ENCODE measurements at regions not wholly inside any gene's neighbourhood (a gene's known extent, or its start where the extent isn't known, plus 50 kb on each side); places are given as distances from the start of the nearest gene placed in this dataset.

DNA sequence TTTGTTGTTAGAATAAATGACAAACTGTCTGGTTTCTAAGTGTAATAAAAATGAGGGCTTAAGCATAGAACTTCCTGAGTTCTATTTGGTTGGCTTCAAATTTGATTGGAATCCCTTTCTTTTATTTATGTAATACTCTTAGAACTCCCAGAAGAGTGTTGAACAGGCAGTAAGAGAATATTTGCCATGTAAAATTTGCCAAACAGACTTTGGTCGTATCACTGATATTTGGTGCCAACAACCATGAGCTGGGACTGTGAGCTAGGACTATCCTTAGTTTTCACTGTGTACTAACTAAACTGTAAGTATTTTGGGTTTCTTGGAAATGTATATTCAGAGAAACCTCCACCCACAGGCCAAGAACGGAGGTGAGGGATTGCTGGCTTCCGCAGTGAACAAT lies 971.2 kb upstream of the SOX9 start:
- CTCF ChIA-PET: no interaction called here
- no peak for FAIRE-seq
- Histone ChIP-seq H3K27ac (no peak overlapping the region), H3K4me2 (no peak overlapping the region), H3K4me1 (no peaks in the 10 kb centered on the region), H3K9me3 (no peaks in the 10 kb centered on the region; the same call in 2 of the 3 replicates), H3K4me3 (no peak overlapping the region)
- POLR2A ChIA-PET: no interaction called here
- ATAC-seq: no peak
- no peak for DNase-seq (ENCODE audit: low read depth in 1 of 2, low spot score in 1 of 2)
- 54% methylated on average over 3 of the region's 3 CpGs for whole genome bisulfite sequencing (ENCODE audit: missing lambda C conversion rate)
- no peak for TF ChIP-seq RCOR1 (IDR thresholded peaks at IDR 0.05; ENCODE audit: low read depth, low read length)
- TF ChIP-seq, protein P1, sequence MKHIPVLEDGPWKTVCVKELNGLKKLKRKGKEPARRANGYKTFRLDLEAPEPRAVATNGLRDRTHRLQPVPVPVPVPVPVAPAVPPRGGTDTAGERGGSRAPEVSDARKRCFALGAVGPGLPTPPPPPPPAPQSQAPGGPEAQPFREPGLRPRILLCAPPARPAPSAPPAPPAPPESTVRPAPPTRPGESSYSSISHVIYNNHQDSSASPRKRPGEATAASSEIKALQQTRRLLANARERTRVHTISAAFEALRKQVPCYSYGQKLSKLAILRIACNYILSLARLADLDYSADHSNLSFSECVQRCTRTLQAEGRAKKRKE (CRISPR knock-in tag; IDR thresholded peaks at IDR 0.05; ENCODE audit: low read depth): no peak
- no peak for TF ChIP-seq CEBPB (IDR thresholded peaks at IDR 0.05)
- TF ChIP-seq FOSL2 (IDR thresholded peaks at IDR 0.05): no peak
- TF ChIP-seq FOSL2 (CRISPR knock-in tag; IDR thresholded peaks at IDR 0.05): no peak
- no peak for TF ChIP-seq RFX5 (IDR thresholded peaks at IDR 0.05)

DNA sequence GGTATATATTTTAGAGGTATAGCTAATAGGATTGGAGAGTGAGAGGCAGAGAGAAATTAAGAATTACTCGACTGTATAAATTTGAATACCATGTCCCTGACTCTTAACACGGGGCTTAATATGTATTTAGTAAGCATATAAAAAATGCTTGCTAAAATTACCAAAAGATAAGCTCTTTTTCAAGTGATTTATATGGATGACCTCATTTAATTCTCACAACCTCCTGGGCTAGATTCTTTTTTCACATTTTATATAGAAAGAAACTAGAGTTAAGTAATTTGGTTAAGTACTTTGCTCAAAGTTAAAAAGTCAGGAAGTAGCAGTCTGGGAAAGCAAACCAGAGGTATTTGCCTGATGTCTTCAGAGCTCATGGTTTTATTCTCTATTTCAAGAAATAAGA lies 963.5 kb upstream of the SOX9 start:
- Histone ChIP-seq H3K4me3 (no peak overlapping the region), H3K9me3 (no peaks in the 10 kb centered on the region), H3K27ac (no peak overlapping the region), H3K4me2 (no peak overlapping the region), H3K4me1 (no peaks in the 10 kb centered on the region)
- WGBS (ENCODE audit: missing lambda C conversion rate): 4% methylated on average over 2 of the region's 2 CpGs
- TF ChIP-seq CBX8 (IDR thresholded peaks at IDR 0.05) (no peak), MAFK (IDR thresholded peaks at IDR 0.05; ENCODE audit: partially characterized antibody) (no peak), FOSB (CRISPR knock-in tag; IDR thresholded peaks at IDR 0.05) (no peak), POLR2AphosphoS2 (conservative IDR thresholded peaks at IDR 0.05; ENCODE audit: low read length) (no peak), HDAC2 (IDR thresholded peaks at IDR 0.05) (no peak), GATA3 (IDR thresholded peaks at IDR 0.05; ENCODE audit: borderline replicate concordance) (no peak)
- FAIRE-seq (no peak), ATAC-seq (no peak), DNase-seq (ENCODE audit: low read depth in 1 of 2, low spot score in 1 of 2) (no peak)
- ChIA-PET CTCF (interaction anchor here (0.6 to 0.8 kb wide), 2 partner anchors 10 to 390 kb away, joined by 3 read pairs; no protein-coding TSS in a partner anchor), POLR2A (no interaction called here)

DNA sequence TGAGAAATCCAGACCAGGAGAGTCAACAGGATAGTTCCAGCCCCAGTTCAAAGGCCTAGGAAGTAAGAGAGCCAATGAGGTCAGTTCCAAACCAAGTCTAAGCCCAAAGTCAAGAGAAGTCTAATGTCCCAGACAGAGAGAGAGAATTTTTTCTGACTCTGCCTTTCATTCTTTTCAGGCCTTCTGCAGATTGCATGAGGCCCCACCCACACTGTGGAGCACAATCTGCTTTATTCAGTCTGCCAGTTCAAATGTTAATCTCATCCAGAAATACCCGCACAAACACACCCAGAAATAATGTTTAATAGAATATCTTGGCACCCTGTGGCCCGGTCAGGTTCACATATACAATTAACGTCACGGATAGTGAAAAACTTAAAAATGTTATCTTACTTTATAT lies 962.4 kb upstream of the SOX9 start:
- no peak overlapping the region for H3K4me2 ChIP-seq
- no peaks in the 10 kb centered on the region for H3K4me1 ChIP-seq
- no peak for FAIRE-seq
- TF ChIP-seq FOSB (CRISPR knock-in tag; IDR thresholded peaks at IDR 0.05): no peak
- TF ChIP-seq, protein P2, sequence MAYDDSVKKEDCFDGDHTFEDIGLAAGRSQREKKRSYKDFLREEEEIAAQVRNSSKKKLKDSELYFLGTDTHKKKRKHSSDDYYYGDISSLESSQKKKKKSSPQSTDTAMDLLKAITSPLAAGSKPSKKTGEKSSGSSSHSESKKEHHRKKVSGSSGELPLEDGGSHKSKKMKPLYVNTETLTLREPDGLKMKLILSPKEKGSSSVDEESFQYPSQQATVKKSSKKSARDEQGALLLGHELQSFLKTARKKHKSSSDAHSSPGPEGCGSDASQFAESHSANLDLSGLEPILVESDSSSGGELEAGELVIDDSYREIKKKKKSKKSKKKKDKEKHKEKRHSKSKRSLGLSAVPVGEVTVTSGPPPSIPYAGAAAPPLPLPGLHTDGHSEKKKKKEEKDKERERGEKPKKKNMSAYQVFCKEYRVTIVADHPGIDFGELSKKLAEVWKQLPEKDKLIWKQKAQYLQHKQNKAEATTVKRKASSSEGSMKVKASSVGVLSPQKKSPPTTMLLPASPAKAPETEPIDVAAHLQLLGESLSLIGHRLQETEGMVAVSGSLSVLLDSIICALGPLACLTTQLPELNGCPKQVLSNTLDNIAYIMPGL (CRISPR knock-in tag; IDR thresholded peaks at IDR 0.05; ENCODE audit: borderline replicate concordance): no peak
- TF ChIP-seq, protein P3, sequence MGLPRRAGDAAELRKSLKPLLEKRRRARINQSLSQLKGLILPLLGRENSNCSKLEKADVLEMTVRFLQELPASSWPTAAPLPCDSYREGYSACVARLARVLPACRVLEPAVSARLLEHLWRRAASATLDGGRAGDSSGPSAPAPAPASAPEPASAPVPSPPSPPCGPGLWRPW (IDR thresholded peaks at IDR 0.05): no peak
- TF ChIP-seq CBX8 (IDR thresholded peaks at IDR 0.05): no peak
- no peak for TF ChIP-seq EHMT2 (IDR thresholded peaks at IDR 0.05; ENCODE audit: low read depth)
- no peak for TF ChIP-seq KDM5A (IDR thresholded peaks at IDR 0.05)
- TF ChIP-seq FOXS1 (CRISPR knock-in tag; IDR thresholded peaks at IDR 0.05): no peak
- TF ChIP-seq JUNB (IDR thresholded peaks at IDR 0.05): no peak
- TF ChIP-seq BHLHE40 (IDR thresholded peaks at IDR 0.05; ENCODE audit: low read depth, low read length): no peak
- no peak for TF ChIP-seq HEYL (CRISPR knock-in tag; IDR thresholded peaks at IDR 0.05)
- TF ChIP-seq CBX2 (IDR thresholded peaks at IDR 0.05; ENCODE audit: borderline replicate concordance, low read depth): no peak
- TF ChIP-seq GATA3 (IDR thresholded peaks at IDR 0.05; ENCODE audit: borderline replicate concordance): no peak
- TF ChIP-seq TP53 (CRISPR knock-in tag; IDR thresholded peaks at IDR 0.05): no peak
- 46% methylated on average over 4 of the region's 4 CpGs for WGBS (ENCODE audit: missing lambda C conversion rate)
- ChIA-PET CTCF (no interaction called here), POLR2A (no interaction called here)
- no peak for DNase-seq (ENCODE audit: low read depth in 1 of 2, low spot score in 1 of 2)
- no peaks in the 10 kb centered on the region for H3K9me3 ChIP-seq
- no peak overlapping the region for H3K27ac ChIP-seq
- no peak for ATAC-seq
- no peak overlapping the region for H3K4me3 ChIP-seq
